DMS 273 (cell line): ENCODE measurements at regions not wholly inside any gene's neighbourhood (a gene's known extent, or its start where the extent isn't known, plus 50 kb on each side); places are given as distances from the start of the nearest gene placed in this dataset.
"Not testable (repeated sequence)": the region's sequence is repeated elsewhere in the genome, so short reads cannot be mapped to it uniquely, and the experiment has no call there.

Experiments
- DNase-seq: peaks from one replicate; lab custom pipeline; 2025; ENCODE audit not compliant: unreplicated experiment; lab: John Stamatoyannopoulos, UW

DNA sequence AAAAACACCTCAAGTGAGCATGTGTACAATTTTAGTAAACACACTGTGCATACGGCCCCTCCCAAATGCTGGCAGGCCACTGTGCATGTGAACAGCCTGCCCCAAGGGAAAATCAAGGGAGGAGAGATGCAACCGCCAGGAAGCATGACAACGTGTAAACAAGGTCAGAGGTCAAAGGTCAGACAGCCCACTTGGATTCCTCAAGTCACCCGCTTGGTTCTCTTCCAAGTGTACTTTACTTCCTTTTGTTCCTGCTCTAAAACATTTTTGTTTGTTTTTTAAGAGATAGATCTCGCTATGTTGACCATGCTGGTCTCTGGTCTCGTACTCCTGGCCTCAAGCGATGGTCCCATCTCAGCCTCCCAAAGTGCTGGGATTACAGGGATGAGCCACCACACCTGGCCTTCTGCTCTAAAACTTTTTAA, 126.7 kb upstream of the SHB start:
- DNase-seq: no peak

DNA sequence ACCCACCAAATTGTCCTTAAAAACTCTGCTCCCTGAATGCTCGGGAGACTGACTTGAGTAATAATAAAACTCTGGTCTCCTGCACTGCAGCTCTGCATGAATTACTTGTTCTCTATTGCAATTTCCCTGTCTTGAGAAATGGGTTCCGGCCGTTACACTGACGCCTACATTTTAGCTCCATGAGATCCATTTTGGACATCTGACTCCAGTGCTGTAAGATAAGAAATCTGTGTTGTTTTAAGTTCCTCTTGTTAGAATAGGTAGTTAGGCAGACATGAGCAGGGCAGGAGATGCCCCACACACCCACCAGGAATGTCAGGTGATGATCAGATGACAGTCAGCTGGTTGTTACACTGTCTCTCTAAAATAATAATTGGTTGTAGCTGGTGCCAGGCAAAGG, 125.8 kb upstream of the SHB start:
- no peak for DNase-seq

DNA sequence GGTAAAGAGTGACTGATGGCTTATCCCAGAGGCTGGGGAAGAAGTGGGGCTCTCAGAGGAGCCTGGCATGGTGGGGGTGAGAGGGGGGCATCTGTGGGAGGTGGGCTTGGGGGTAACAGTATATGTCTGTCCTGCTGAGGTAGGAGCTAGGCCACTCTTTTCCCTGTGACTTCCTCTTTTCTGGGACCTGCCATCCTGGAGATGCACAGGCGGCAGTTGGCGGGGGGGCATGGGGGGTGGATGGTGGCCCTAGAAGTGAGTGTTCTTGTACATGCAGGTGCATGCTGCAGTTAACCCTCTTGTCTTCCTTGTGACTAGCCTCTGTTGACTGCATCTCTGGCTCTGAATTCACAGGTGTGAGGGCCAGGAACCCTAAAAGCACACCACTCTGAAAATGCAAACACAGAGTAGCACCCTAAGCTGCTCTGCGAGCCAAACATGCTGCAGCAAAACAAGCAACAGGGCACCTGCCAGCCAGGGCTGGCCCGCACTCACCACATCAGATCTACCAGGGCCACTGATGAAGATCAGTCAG, 123.8 kb upstream of the SHB start:
- no peak for DNase-seq

DNA sequence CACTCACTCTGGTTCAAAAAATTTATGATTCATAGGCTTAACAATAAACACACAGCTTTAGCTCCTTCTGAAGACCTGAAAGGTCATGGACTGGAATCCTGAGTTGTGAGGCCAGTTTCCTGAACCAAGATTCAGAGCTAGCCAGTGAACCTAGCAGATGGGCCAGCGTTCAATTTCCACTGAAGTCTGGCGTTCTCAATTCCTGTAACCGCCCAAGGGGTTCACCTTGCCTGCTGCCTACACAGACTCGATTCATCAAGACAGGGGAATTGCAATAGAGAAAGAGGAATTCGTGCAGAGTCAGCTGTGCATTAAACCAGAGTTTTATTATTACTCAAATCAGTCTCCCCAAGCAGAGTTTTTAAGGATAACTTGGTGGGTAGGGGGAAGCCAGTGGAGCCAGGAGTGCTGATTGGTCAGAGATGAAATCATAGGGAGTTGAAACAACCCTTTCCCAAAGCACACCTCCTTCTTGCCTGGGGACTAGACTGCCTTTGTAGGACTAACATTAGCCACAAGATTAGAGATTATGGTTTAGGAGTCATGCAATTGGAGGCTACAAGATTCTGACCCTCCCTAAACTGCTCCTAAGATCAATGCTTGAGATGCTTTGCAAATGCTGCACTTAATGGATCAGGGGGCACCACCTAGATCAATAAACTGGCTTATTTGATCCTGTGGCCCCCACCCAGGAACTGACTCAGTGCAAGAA, 117.5 kb upstream of the SHB start:
- peak; percentile 60 for DNase-seq

DNA sequence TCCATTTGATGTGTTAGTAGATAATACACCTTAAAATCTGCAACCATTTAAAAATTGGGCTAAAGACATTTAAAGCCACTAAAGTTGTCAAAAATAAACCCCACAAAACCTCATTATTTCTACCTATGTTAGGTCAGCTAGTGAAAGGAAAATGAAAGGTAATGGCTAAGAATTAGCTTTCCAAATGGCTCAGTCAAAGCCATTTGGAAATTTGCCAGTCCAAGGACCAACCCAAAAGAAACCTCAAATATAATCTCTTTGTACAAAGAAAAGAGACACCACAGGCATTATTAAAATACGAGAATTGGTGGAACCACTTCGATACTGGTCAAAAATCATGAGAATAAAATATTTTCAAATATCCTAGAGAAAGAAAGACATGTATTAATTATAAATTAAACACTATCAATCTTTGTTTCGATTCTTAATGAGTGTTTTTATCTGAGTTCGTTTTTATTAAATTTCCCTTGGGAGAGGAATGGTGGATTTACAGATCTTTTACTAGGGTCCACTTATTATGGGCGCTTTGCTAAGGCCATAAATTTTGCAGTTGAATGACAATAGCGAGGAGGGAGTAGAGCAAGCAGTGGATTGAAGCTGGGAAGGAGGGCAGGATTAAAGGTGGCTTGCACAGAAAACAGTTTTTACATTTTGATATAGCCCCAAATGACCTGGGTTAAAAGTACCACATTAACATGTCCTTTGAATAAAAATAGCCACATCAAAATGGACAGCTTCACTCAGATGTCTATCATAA, 116.8 kb upstream of the SHB start:
- peak; percentile 28 for DNase-seq

DNA sequence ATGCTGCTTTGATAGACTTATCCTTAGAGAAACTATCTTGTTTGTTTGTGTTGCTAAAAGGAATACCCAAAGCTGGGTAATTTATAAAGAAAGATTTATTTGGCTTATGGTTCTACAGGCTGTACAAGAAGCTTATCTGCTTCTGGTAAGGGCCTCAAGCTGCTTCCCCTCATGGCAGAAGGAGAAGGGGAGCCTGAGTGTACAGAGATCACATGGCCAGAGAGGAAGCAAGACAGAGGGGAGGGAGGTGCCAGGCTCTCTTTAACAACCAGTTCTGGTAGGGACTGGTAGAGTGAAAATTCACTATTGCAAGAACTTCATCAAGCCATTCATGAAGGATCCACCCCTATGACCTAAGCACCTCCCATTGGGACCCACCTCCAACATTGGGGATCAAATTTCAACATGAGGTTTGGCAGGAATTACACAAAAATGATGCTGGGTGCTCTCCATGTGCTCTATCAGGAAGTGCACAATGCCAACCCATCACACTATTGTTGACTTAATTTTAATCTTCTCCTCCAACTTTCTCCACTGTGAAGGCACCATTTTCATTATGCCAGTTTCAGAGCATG, 115.1 kb upstream of the SHB start:
- peak; percentile 51 for DNase-seq

DNA sequence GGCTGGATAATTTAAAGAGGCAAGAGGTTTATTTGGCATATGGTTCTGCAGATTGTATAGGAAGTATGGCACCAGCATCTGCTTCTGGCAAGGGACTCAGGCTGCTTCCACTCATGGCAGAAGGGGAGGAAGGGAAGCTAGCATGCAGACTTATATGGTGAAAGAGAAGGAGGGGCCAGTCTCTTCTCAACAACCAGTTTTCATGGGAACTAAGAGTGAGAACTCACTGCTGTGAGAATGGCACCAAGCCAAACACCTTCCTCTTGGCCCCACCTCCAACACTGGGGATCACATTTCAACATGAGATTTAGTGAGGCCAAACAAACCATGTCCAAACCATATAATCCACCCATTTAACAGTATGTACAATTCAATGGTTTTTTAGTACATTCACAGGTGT, 113.3 kb upstream of the SHB start:
- peak; percentile 69 for DNase-seq

DNA sequence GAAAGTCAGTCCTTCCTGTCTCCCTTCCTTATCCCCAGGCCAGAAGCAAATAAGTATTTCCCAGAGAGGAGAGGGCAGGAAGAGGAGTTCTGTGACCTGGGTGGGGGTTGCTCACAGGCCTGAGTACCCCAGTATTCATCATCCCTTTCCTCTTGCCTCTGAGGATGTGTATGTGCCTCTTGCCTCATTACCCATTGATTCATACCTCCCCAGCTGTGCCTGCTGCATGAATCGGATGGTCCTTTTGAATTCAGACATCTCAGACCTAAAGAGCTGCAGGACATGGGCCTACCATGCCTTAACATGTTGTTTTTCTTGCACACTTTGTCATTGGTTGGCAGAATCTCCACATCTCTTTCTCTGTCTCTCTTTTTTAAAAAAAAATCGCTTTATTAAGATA, 112.8 kb upstream of the SHB start:
- no peak for DNase-seq

DNA sequence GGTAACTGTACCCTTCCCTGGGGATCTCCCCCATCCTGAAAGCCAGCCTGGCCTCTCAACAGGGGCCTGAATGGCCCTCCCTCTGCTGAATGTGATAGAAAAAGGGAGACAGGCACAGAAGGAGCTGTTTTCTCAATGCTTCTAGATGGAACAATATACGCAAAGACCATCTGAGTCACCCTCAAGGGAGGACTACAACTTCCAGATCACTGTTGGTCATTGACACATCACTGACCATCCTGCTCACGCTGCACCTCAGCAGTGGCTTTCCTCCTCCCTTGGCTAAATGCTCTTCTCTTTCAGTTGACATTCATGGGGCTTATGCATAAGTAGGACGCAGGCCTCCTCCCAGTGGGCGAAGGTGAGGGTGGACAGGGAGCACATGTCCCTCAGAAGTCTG, 112.2 kb upstream of the SHB start:
- no peak for DNase-seq

DNA sequence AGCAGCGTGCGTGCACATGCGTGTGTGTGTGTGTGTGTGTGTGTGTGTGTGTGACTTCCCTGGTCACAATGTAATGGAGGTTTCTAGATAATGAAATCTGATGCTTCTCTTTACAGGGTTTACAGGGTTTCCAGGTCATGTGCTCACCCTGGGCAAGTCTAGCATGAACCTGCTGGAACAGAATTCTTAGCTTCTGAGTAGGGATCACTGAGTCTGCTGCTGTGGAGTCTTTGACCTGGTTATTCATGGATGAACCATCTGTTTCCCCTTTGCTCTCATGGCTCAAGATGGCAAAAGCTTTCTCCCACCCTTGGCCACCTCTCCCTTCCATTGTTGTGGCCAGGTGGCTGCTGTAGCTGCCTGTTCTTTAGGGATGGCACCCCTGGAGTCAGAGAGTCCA, 111.6 kb upstream of the SHB start:
- DNase-seq: no peak

DNA sequence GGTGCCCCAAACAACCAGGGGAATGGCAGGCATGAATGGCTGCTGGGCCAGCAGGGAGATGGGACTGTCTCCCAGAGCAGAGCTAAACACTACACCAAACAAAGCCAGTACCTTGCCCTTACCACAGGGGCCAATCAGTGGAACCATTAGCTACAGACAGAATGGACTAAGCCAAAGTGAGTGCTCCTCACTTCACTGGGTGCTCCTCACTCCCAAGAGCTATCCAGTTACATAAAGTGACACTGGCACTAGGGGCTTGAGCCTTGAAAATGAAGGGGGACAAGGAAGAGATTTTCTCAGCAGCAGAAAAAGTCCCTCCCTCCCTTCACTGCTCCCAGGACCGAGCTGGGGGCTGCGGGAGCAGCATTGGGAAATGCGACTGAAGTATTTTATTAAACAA, 110.9 kb upstream of the SHB start:
- DNase-seq: no peak

DNA sequence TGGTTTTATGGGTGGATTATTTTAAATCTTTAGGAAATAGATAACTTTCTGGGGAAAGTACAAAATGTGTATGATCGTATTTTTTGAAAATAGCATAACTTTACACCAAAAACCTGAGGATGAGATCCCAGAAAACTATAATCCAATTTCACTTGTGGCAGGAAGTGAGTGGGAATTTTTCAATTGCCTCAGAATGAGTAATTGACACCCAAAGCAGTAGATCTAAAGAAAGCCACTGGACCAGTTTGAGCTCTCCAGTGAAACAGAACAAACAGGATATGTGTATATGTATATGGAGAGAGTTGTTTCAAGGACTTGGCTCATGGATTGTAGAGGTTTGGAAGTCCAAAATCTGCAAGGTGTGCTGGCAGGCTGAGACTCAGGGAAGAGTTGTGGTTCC, 109.2 kb upstream of the SHB start:
- no peak for DNase-seq

DNA sequence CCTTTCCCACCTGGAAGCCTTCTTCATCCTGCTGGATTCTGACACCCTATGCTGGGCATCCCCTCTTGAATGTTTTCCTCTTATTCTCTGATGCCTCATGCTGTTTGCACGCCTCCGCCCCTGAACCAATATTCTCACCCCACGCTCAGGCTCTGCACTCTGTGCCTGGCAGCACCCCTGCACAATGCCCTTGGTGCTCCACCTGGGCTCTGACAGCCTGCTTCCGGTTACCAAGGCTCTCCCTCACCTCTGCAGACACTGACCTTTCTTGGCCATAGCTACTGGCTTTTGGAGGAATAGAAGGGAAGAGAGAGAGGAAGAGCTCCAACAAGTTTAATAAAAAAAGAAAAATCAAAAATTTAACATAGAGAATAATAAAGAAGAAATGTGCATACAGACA, 108.7 kb upstream of the SHB start:
- no peak for DNase-seq

DNA sequence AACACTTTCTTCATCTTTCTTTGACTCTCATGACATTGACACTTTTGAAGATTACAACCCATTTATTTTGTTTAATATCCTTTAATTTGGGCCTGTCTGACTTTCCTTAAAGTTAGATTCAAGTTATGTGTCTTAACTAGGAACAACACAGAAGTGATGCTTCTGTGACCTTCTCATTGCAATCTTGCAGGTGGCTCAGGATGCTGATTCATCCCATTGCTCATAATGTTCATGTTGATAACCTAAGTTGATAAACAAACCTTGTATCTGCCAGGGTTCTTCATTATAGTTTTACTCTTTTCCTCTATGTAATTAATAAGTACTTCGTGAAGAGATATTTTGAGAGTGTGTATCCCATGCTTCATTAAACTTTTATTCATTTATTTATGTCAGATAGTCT, 107.2 kb upstream of the SHB start:
- DNase-seq: no peak

DNA sequence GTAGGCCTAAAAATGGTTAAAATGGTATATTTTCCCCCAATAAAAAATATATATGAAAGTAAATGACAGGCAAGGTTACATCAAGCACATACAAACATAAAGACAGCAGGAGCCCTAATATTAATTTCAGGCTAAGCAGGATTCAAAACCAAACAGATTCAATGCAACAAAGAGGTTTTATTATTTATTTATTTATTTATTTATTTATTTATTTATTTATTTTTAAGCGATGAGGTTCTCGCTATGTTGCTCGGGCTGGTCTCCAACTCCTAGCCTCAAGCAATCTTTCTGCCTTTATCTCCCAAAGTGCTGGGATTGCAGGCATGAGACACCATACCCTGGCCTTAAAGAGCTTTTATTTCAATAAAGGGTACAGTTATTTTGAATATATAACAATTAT, 106.4 kb upstream of the SHB start:
- no peak for DNase-seq

DNA sequence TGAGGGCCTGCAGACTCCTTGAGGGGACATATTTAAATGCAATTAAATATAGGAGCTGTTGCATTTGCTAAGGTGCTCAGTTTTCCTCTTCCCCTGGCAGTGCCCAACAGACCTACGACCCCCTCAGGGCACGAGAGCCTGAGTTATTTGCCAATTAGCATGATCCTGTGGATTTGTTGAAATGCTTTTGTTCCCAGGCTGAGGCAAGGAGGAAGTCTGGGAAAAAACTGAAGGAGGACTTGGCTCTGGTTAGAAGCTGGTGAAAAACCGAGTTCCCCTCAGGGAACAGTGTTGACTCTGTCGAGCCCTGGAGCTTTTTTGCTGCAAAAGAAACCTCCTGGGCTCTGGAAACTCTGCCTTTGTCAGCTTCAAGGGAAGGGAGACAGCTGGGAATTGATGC, 103.6 kb upstream of the SHB start:
- DNase-seq: no peak

DNA sequence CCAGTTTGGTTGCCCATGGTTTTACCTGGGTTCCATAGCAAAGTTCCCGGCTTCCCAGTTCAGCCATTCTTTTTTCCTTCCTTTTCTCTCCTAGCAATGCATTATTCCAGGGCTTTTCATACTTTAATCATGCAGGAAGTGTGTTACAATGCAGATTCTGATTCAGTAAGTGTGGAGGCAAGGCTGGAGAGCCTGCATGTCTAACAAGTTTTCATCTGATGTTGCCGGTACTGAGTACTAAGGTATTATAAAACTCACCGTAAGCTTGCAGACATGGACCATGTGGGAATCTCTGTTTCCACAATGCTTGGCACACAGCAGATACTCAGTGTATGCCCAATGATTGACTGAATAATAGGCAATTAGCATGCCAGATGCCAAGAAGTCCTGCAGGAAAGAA, 102.9 kb upstream of the SHB start:
- DNase-seq: no peak

DNA sequence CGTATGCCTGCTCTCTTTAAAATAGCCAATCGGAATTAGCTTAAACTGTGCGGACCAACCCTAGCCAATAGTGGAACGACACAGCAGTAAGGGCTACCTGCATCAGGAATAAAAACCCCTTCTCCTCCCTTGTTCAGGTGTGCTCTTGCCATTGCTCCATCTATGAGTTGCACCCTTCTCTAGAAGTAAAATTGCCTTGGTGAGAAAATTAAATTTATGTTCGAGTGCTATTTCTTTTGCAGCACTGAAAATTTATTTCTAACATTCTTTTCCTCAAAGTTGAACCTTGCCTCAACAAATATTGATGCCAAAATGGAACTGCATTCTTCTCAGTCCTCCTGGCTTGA, 102.5 kb upstream of the SHB start:
- no peak for DNase-seq

DNA sequence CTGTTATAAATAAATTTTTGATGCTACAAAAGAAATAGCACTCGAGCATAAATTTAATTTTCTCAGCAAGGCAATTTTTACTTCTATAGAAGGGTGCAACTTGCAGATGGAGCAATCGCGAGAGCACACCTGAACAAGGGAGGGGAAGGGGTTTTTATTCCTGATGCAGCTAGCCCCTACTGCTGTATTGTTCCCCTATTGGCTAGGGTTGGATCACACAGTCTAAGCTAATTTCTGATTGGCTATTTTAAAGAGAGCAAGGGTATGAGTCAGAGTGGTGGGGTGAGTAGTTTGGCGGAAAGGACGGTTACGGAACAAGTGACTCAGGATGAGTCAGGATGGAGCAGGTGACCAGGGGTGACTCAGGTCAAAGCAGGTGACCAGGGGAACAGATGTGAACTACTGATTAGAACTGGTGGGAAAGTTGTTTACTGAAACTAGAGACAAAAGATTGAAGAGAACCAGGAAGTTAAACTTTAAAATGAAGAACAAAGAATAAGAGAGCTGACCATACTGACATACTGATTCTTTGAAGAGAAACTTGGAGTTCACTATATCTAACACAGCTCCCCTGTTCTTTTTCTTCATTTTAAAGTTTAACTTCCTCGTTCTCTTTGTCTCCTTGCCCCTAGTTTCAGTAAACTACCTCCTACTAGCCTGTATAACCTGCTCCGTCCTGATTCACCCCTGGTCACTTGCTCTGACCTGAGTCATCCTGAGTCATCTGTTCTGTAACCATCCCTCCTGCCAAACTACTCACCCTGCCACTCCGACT, 101.9 kb upstream of the SHB start:
- DNase-seq: not testable (repeated sequence)

DNA sequence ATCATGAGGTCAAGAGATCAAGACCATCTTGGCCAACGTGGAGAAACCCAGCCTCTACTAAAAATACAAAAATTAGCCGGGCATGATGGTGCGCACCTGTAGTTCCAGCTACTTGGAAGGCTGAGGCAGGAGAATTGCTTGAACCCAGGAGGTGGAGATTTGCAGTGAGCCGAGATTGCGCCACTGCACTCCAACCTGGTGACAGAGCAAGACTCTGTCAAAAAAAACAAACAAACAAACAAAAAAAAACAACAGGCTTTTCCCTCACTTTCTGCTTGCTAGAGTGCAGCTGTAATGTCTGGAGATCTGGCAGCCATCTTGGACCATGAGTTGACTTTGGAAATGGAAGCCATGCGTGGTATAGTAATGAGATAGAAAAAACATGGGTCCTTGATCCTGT, 101.1 kb upstream of the SHB start:
- DNase-seq: not testable (repeated sequence)

DNA sequence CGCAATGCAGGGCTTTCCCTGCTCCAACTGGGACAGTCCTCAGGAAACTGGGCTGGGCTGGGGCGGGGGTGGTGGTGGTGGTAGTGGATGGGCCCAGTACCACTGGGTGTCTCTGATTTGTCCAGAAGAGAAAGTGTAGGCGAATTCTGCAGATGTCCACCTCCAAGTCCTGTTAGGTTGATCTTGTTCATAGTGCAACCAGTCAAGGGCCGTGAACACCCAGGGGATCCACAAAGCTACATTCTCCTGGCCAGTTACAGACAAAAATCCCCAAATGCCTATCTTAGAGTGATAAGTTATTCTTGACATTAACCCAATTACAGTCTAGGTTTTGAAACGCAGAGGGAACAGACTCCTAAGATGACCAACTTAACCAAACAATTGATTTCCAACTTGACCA, 97.5 kb upstream of the SHB start:
- DNase-seq: no peak
